ENCODE measurements at regions not wholly inside any gene's neighbourhood (a gene's known extent, or its start where the extent isn't known, plus 50 kb on each side); places are given as distances from the start of the nearest gene placed in this dataset.

DNA sequence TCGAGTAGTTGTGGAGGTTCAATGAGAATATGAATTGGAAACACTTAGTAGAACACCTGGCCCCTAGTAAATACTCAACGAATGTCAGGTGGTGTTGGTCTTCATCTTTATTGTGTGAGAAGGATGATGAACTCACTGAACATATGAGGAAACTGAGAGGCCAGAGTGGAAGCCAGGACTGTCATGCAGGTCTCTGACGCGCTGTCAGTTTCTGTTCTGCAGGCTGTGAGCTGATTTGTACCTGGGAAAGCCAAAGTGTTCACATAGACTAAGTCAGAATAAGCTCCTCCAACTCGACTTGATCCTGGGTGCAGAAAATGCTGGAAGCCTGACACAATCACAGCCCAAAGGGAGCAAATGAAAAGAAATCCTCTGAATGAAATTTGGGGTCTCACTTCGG, 222.2 kb downstream of the LY86 start:
- no peak for DNase-seq
- no peaks in the 10 kb centered on the region for H3K9me3 ChIP-seq
- H3K27ac ChIP-seq: no peak overlapping the region
- WGBS, 2 donors: 40 to 59% methylated on average over 6 of the region's 6 CpGs
- intact Hi-C loops (cut with DNase I): no loop called here
- no peaks in the 10 kb centered on the region for H3K4me1 ChIP-seq
- H3K36me3 ChIP-seq: no peaks in the 10 kb centered on the region
- TF ChIP-seq POLR2A (IDR thresholded peaks at IDR 0.05) (no peak), EP300 (IDR thresholded peaks at IDR 0.05) (no peak), POLR2AphosphoS5 (IDR thresholded peaks at IDR 0.05) (no peak)
- TF ChIP-seq, protein P1, sequence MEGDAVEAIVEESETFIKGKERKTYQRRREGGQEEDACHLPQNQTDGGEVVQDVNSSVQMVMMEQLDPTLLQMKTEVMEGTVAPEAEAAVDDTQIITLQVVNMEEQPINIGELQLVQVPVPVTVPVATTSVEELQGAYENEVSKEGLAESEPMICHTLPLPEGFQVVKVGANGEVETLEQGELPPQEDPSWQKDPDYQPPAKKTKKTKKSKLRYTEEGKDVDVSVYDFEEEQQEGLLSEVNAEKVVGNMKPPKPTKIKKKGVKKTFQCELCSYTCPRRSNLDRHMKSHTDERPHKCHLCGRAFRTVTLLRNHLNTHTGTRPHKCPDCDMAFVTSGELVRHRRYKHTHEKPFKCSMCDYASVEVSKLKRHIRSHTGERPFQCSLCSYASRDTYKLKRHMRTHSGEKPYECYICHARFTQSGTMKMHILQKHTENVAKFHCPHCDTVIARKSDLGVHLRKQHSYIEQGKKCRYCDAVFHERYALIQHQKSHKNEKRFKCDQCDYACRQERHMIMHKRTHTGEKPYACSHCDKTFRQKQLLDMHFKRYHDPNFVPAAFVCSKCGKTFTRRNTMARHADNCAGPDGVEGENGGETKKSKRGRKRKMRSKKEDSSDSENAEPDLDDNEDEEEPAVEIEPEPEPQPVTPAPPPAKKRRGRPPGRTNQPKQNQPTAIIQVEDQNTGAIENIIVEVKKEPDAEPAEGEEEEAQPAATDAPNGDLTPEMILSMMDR (IDR thresholded peaks at IDR 0.05): no peak
- peak overlapping the region in 3 of 4 donors; percentile 22 to 25 (median 23) for H3K4me3 ChIP-seq
- no peaks in the 10 kb centered on the region for H3K27me3 ChIP-seq

DNA sequence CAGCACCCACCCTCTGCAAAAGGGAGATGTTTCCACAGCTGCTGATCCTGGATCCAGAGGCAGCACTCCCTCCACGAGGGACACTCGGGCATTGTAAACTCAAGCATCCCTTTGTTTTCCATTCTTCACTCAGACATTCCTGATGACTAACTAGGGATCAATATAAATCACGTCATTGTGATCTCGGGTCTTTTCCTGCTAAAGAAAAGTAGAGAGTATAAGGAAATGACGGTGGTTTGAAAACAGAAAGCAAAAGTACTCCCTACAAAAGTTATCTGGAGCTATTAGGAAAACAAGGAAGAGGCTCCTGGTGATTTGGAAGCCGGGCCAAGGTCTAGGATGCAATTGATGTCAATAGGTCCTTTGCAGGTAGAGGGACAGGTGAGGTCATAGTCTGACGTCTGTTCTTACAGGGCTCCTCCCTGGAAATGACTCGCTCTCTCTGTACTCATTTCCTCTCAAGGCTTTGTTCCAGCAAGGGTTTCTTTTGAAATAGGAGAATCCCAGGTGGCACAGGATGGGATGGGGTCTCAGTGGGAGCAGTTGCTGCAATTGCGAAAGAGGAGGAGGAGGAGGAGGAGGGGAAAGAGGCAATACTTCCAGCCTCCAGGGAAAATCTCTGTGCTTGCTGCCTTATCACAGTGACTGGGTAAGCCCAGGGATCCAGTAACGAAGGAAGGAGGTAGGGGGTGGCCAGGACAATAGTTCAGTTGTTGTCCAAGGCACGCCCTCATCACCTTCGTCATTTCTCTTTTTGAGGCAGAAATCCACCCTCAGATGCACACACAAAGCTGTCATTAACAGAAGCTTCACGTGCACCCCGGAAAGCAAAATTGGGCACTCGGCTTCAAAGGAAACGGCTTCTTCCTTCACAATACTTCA, 222.8 kb downstream of the LY86 start:
- H3K36me3 ChIP-seq: no peaks in the 10 kb centered on the region
- no peaks in the 10 kb centered on the region for H3K4me1 ChIP-seq
- H3K4me3 ChIP-seq: peak overlapping the region in 3 of 4 donors; percentile 22 to 25 (median 23)
- no peaks in the 10 kb centered on the region for H3K9me3 ChIP-seq
- H3K27ac ChIP-seq: peak overlapping the region in 1 of 4 donors; percentile 25
- H3K27me3 ChIP-seq: no peaks in the 10 kb centered on the region
- intact Hi-C loops (cut with DNase I): no loop called here
- TF ChIP-seq POLR2A (IDR thresholded peaks at IDR 0.05) (no peak), POLR2AphosphoS5 (IDR thresholded peaks at IDR 0.05) (peak in 1 of 4 donors; percentile 8), EP300 (IDR thresholded peaks at IDR 0.05) (peak in 1 of 4 donors; percentile 10)
- TF ChIP-seq, protein P1 (IDR thresholded peaks at IDR 0.05): no peak
- 4 to 16% methylated on average over 16 of the region's 16 CpGs for WGBS, 2 donors
- DNase-seq: no peak

DNA sequence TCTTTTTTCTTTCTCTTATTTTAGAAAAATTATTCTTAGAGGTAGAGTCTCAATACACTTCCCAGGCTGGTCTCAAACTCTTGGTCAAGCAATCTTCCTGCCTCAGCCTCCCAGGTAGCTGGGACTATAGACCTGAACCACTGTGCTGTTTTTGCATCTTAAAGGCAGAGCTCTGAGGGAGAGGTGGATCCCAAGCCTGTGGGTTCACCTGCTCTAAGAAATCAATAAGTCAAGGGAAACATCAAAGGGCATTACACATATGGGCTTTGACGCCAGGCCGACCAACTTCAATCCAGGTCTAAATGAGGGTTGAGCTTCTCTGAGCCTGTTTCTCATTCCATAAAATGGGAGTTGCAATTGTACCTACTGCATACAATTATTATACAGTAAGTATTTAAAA, 223.9 kb downstream of the LY86 start:
- Histone ChIP-seq H3K27ac (no peak overlapping the region), H3K27me3 (no peaks in the 10 kb centered on the region), H3K9me3 (no peaks in the 10 kb centered on the region), H3K4me3 (no peak overlapping the region), H3K4me1 (no peaks in the 10 kb centered on the region), H3K36me3 (no peaks in the 10 kb centered on the region)
- TF ChIP-seq POLR2AphosphoS5 (IDR thresholded peaks at IDR 0.05) (no peak), EP300 (IDR thresholded peaks at IDR 0.05) (no peak), POLR2A (IDR thresholded peaks at IDR 0.05) (no peak)
- TF ChIP-seq, protein P1 (IDR thresholded peaks at IDR 0.05): no peak
- intact Hi-C loops (cut with DNase I): no loop called here
- WGBS, 2 donors: 96 to 98% methylated on average over 2 of the region's 2 CpGs
- no peak for DNase-seq

DNA sequence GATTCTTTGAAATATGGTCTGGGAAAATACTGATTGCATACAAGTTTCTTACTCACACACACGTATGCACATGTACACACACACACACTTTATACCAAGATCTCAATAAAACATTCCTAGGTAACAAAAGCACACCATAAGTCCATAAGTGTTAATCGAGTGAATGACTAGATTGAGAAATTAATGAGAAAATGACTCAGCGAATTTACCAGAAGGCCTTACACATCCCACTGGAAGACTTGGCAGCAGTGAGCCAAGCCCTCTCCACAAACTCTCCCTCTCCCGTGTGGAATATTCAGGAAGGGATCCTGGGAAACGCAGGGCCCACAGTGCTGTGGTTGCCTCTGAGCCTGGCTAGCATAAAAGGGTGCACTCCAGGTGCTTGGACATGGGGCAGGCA, 227.2 kb downstream of the LY86 start:
- no peak overlapping the region for H3K4me3 ChIP-seq
- H3K27me3 ChIP-seq: no peaks in the 10 kb centered on the region
- no peaks in the 10 kb centered on the region for H3K36me3 ChIP-seq
- no peaks in the 10 kb centered on the region for H3K4me1 ChIP-seq
- no peak for DNase-seq
- no peaks in the 10 kb centered on the region for H3K9me3 ChIP-seq
- H3K27ac ChIP-seq: no peak overlapping the region
- intact Hi-C loops (cut with DNase I): no loop called here
- TF ChIP-seq POLR2A (IDR thresholded peaks at IDR 0.05): no peak
- TF ChIP-seq, protein P1 (IDR thresholded peaks at IDR 0.05): no peak
- 88 to 92% methylated on average over 5 of the region's 5 CpGs for WGBS, 2 donors
